Neural cell (in vitro differentiated cells): ENCODE measurements at regions not wholly inside any gene's neighbourhood (a gene's known extent, or its start where the extent isn't known, plus 50 kb on each side); places are given as distances from the start of the nearest gene placed in this dataset.

Source experiments
- CTCF ChIP-seq: fragments of 450-650 bp; IDR thresholded peaks from 2 replicates; pipeline ENCODE4 v1.5.1; 2014; ENCODE audit warnings: antibody characterized with exemption, mild to moderate bottlenecking, moderate library complexity; ENCODE audit not compliant: poor library complexity, severe bottlenecking
- EP300 ChIP-seq: fragments of 450-650 bp; conservative IDR thresholded peaks from 2 replicates; pipeline ENCODE4 v1.6.1; 2014; ENCODE audit warnings: antibody characterized with exemption, mild to moderate bottlenecking, moderate library complexity; ENCODE audit not compliant: poor library complexity, severe bottlenecking
- SMC3 ChIP-seq: fragments of 450-650 bp; conservative IDR thresholded peaks from 2 replicates; pipeline ENCODE4 v1.6.1; 2014; ENCODE audit warnings: antibody characterized with exemption, mild to moderate bottlenecking, moderate library complexity; ENCODE audit not compliant: poor library complexity

- TF ChIP-seq CTCF (no peak), EP300 (no peak), SMC3 (no peak)
These were observed 473.1 kb downstream of the MCTP2 start for GRCh38 chr15:94704421-94704820.
